D721Med (cell line): ENCODE measurements at regions not wholly inside any gene's neighbourhood (a gene's known extent, or its start where the extent isn't known, plus 50 kb on each side); places are given as distances from the start of the nearest gene placed in this dataset.
A peak's percentile ranks its signal among the peaks of the same experiment; 100 is the strongest.
"Not testable (repeated sequence)": the region's sequence is repeated elsewhere in the genome, so short reads cannot be mapped to it uniquely, and the experiment has no call there.

Experiments used
- DNase-seq: peaks from one replicate; pipeline ENCODE4 v3.0.0; 2011; ENCODE audit warnings: low spot score; ENCODE audit not compliant: insufficient read length
- FAIRE-seq: peaks from 2 replicates; lab custom pipeline; 2011; peaks lifted over from hg19 to GRCh38; lab: Jason Lieb, UNC
- CTCF ChIP-seq: IDR thresholded peaks from 2 replicates; pipeline ENCODE4 v1.5.1; 2012; ENCODE audit warnings: mild to moderate bottlenecking, control low read depth; ENCODE audit not compliant: insufficient read depth; ENCODE audit errors: missing control alignments

GRCh38 chr13:46468570-46469463 is 81.8 kb upstream of the RUBCNL start:
- no peak for TF ChIP-seq CTCF
- no peak for FAIRE-seq
- no peak for DNase-seq

GRCh38 chr13:46467694-46468093 is 80.6 kb upstream of the RUBCNL start:
- not testable (repeated sequence) for FAIRE-seq, DNase-seq

GRCh38 chr13:46466074-46466473 is 79.0 kb upstream of the RUBCNL start:
- not testable (repeated sequence) for DNase-seq, FAIRE-seq

GRCh38 chr13:46463719-46464118 is 76.7 kb upstream of the RUBCNL start:
- no peak for DNase-seq
- FAIRE-seq = no peak
- TF ChIP-seq CTCF = no peak

- DNase-seq, FAIRE-seq: not testable (repeated sequence)
These were observed 73.2 kb upstream of the RUBCNL start for GRCh38 chr13:46460223-46460622.

- not testable (repeated sequence) for FAIRE-seq, DNase-seq
These were observed 70.2 kb upstream of the RUBCNL start for GRCh38 chr13:46457255-46457654.

GRCh38 chr13:46455924-46456323 is 68.9 kb upstream of the RUBCNL start:
- not testable (repeated sequence) for FAIRE-seq, DNase-seq
- TF ChIP-seq CTCF = peak; percentile 2

GRCh38 chr13:46451145-46451544 is 64.1 kb upstream of the RUBCNL start:
- not testable (repeated sequence) for FAIRE-seq, DNase-seq

- not testable (repeated sequence) for FAIRE-seq, DNase-seq
These were observed 62.9 kb upstream of the RUBCNL start for GRCh38 chr13:46449949-46450348.

- not testable (repeated sequence) for DNase-seq, FAIRE-seq
These were observed 61.1 kb upstream of the RUBCNL start for GRCh38 chr13:46448148-46448547.

- not testable (repeated sequence) for FAIRE-seq, DNase-seq
These were observed 50.9 kb upstream of the RUBCNL start for GRCh38 chr13:46437808-46438404.
